ENCODE measurements at regions not wholly inside any gene's neighbourhood (a gene's known extent, or its start where the extent isn't known, plus 50 kb on each side); places are given as distances from the start of the nearest gene placed in this dataset.

DNA sequence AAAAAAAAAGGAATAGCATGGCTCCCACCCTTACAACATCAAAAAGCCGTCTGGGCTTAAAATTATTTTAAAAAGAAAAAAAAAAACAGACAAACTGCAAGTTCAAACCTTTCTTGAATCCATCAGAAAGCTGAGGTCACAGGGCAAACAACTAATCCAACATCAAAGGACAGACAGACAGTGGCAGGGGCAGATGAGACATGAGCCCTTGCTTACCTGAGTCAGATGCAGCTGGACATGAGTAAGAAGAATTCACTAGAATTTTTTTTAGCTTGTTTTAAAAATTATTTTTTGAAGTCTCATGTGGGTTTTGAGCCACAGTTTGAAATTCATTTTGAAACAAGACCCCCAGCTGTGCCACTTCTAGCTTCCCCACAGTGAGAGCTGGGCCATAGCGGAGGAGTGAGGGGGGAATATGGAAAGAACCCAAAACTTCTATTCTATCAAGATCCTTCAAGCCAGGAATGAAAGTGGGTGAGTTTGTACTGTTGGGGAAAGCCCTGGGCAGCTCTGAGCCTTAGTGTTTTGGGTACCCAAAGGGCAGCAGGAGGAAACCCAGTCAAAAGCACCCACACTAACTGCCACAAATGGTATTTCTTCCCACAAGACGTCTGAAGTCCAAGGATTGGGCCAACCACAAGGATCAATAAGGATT lies 111.4 kb downstream of the ATXN3L start:
- peaks cover 0 to 18% (median 3%) of the 10 kb centered on the region in 3 donors for H3K4me1 ChIP-seq
- no peaks in the 10 kb centered on the region for H3K27me3 ChIP-seq
- no peaks in the 10 kb centered on the region for H3K36me3 ChIP-seq
- 86 to 90% methylated on average over 2 of the region's 3 CpGs for WGBS, 2 donors (ENCODE audit: low coverage in 1 of 2)
- H3K27ac ChIP-seq: no peak overlapping the region
- H3K9me3 ChIP-seq: no peaks in the 10 kb centered on the region
- H3K4me3 ChIP-seq: no peak overlapping the region
- TF ChIP-seq POLR2A (IDR thresholded peaks at IDR 0.05): no peak
- no peak for TF ChIP-seq POLR2AphosphoS5 (IDR thresholded peaks at IDR 0.05)
- no peak for TF ChIP-seq CTCF (IDR thresholded peaks at IDR 0.05)
- TF ChIP-seq EP300 (IDR thresholded peaks at IDR 0.05): no peak
- ATAC-seq: no peak

DNA sequence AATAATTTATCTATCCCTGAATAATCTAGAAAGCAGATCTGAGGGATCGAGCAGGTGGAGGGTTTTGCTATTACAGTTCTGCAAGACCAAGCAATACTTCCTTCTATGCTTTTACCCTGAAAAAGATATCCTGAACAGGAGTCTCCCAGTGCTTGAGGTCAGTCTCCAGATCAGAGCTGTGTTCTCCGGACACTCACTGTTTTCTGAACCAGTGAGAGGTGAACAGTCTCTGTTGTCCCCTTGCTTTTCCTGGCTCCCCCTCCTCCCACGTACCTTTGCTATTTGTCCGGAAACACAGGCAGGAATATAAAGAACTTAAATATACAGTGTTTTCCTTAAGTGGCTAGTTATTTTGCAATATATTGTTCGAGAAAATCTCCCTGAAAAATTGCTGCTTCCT lies 116.6 kb downstream of the ATXN3L start:
- no peaks in the 10 kb centered on the region for H3K27me3 ChIP-seq
- no peak for TF ChIP-seq CTCF (IDR thresholded peaks at IDR 0.05)
- TF ChIP-seq EP300 (IDR thresholded peaks at IDR 0.05): no peak
- TF ChIP-seq POLR2AphosphoS5 (IDR thresholded peaks at IDR 0.05): no peak
- no peak for TF ChIP-seq POLR2A (IDR thresholded peaks at IDR 0.05)
- H3K9me3 ChIP-seq: no peaks in the 10 kb centered on the region
- no peak overlapping the region for H3K27ac ChIP-seq
- H3K4me1 ChIP-seq: peaks cover 0 to 17% (median 0%) of the 10 kb centered on the region in 3 donors
- no peak for ATAC-seq
- no peaks in the 10 kb centered on the region for H3K36me3 ChIP-seq
- WGBS, 2 donors (ENCODE audit: low coverage in 1 of 2): 38 to 53% methylated on average over 3 to 4 of the region's 5 CpGs
- no peak overlapping the region for H3K4me3 ChIP-seq

DNA sequence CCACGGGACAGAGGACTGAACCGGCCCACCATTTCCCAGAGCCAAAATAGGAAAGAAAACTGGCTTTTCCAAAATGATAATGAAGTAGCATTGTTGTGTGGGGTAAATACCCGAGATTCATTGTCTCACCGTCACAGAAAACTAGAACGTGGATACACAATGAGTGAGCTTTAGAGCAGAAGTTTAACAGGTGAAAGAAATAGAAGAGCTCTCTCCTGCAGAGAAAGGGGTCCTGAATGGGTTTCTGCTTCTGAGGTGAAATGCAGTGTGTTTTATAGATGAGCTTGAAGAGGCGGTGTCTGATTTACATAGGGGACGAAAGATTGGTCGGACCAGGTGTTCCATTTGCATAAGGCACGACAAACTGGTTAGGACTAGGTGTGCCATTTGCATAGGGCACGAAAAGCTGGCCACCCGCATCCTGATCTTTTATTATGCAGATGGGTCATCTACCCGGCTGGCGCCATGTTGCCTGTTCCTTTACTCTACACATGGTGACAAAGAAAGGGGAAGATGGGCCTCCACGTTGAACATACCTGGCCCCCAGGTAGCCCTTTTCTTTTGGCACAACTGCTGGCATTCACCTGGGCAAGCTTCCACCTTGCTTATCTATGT lies 118.1 kb downstream of the ATXN3L start:
- Histone ChIP-seq H3K27me3 (no peaks in the 10 kb centered on the region), H3K4me3 (no peak overlapping the region), H3K9me3 (no peaks in the 10 kb centered on the region), H3K36me3 (no peaks in the 10 kb centered on the region), H3K27ac (no peak overlapping the region), H3K4me1 (peaks cover 0 to 17% (median 0%) of the 10 kb centered on the region in 3 donors)
- ATAC-seq: no peak
- TF ChIP-seq POLR2A (IDR thresholded peaks at IDR 0.05) (no peak), POLR2AphosphoS5 (IDR thresholded peaks at IDR 0.05) (no peak), EP300 (IDR thresholded peaks at IDR 0.05) (no peak), CTCF (IDR thresholded peaks at IDR 0.05) (no peak)
- 70 to 83% methylated on average over 5 to 9 of the region's 14 CpGs for WGBS, 2 donors (ENCODE audit: low coverage in 1 of 2)

DNA sequence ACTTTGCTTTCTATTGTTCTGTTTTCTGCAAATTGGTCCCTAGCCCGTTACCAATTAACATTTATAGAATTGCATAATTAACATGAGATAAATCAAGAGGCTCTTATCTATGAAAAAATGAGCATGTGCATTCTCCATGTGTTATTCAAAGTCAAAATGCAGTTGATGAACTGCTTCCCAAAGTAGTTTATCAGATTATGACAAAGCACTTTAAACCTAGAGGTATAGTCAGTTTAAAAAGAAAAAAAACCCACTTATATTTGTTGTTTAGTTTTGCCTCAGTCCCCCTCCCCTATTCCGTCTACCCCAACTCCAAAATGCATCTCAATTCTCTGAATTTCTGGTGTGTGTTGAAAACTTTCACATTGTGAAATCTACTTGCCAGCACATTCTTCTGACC lies 119.5 kb downstream of the ATXN3L start:
- Histone ChIP-seq H3K27ac (no peak overlapping the region), H3K9me3 (no peaks in the 10 kb centered on the region), H3K4me3 (no peak overlapping the region), H3K36me3 (no peaks in the 10 kb centered on the region), H3K27me3 (no peaks in the 10 kb centered on the region), H3K4me1 (peaks cover 0 to 17% (median 0%) of the 10 kb centered on the region in 3 donors)
- WGBS, 2 donors (ENCODE audit: low coverage in 1 of 2): 40 to 58% methylated on average over 2 of the region's 2 CpGs
- no peak for ATAC-seq
- TF ChIP-seq EP300 (IDR thresholded peaks at IDR 0.05): no peak
- TF ChIP-seq POLR2A (IDR thresholded peaks at IDR 0.05): no peak
- TF ChIP-seq CTCF (IDR thresholded peaks at IDR 0.05): no peak

GRCh38 chrX:13198762-13199064 lies 121.1 kb downstream of the ATXN3L start:
- Histone ChIP-seq H3K9me3 (no peaks in the 10 kb centered on the region), H3K4me1 (peaks cover 0 to 17% (median 0%) of the 10 kb centered on the region in 3 donors), H3K4me3 (no peak overlapping the region), H3K27ac (no peak overlapping the region), H3K36me3 (no peaks in the 10 kb centered on the region), H3K27me3 (no peaks in the 10 kb centered on the region)
- TF ChIP-seq POLR2A (IDR thresholded peaks at IDR 0.05) (no peak), EP300 (IDR thresholded peaks at IDR 0.05) (no peak), CTCF (IDR thresholded peaks at IDR 0.05) (no peak), POLR2AphosphoS5 (IDR thresholded peaks at IDR 0.05) (no peak)
- ATAC-seq: no peak
- 69 to 84% methylated on average over 3 of the region's 3 CpGs for WGBS, 2 donors (ENCODE audit: low coverage in 1 of 2)

Measured in gastroesophageal sphincter (tissue), 4 donors.